ENCODE measurements at regions not wholly inside any gene's neighbourhood (a gene's known extent, or its start where the extent isn't known, plus 50 kb on each side); places are given as distances from the start of the nearest gene placed in this dataset.

DNA sequence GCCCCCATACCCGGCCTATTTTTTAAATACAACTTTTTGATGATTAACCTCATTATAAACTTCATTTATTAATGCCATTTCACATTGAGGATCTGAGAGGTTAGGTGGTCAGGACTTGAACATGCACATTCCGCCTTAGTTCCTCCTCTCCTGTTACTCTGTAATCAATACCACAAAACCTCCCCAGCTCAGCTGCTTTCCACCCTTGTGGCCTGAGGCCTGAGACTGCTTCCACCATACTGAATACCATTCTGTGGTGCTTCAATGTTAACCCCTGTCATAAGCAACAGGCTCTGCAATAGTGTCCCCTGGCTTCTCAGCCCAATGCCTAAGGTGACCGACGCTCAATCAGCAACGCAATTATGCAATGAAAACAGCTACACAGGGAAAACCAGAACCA is 405.4 kb downstream of the ETS1 start:
- TF ChIP-seq, protein P1, sequence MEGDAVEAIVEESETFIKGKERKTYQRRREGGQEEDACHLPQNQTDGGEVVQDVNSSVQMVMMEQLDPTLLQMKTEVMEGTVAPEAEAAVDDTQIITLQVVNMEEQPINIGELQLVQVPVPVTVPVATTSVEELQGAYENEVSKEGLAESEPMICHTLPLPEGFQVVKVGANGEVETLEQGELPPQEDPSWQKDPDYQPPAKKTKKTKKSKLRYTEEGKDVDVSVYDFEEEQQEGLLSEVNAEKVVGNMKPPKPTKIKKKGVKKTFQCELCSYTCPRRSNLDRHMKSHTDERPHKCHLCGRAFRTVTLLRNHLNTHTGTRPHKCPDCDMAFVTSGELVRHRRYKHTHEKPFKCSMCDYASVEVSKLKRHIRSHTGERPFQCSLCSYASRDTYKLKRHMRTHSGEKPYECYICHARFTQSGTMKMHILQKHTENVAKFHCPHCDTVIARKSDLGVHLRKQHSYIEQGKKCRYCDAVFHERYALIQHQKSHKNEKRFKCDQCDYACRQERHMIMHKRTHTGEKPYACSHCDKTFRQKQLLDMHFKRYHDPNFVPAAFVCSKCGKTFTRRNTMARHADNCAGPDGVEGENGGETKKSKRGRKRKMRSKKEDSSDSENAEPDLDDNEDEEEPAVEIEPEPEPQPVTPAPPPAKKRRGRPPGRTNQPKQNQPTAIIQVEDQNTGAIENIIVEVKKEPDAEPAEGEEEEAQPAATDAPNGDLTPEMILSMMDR (IDR thresholded peaks at IDR 0.05) = no peak
- TF ChIP-seq POLR2AphosphoS5 (IDR thresholded peaks at IDR 0.05) = no peak

Measured in suprapubic skin (tissue), 3 donors.